Upper lobe of left lung (tissue), 4 donors: ENCODE measurements at regions not wholly inside any gene's neighbourhood (a gene's known extent, or its start where the extent isn't known, plus 50 kb on each side); places are given as distances from the start of the nearest gene placed in this dataset.

Experiments used
- POLR2A ChIP-seq, 4 donors: fragments of 450-650 bp; IDR thresholded peaks; one replicate each; pipeline ENCODE4 v1.5.1; 2016 to 2017; ENCODE audit warnings: antibody characterized with exemption in 4 of 4, mild to moderate bottlenecking in 2 of 4
- POLR2AphosphoS5 ChIP-seq, 2 donors: sonication (generic); formaldehyde crosslinking; IDR thresholded peaks; one replicate each; pipeline ENCODE4 v1.5.1; 2017; ENCODE audit warnings: antibody characterized with exemption in 2 of 2
- TF ChIP-seq, protein P1 (sequence below), 6 experiments: fragments of 450-650 bp in 4 of 6; fragments of 200-600 bp in 2 of 6; sonication (generic) in 2 of 6; IDR thresholded peaks; one replicate each; pipeline ENCODE4 v1.5.1; 2016 to 2019; ENCODE audit warnings: antibody characterized with exemption in 6 of 6

DNA sequence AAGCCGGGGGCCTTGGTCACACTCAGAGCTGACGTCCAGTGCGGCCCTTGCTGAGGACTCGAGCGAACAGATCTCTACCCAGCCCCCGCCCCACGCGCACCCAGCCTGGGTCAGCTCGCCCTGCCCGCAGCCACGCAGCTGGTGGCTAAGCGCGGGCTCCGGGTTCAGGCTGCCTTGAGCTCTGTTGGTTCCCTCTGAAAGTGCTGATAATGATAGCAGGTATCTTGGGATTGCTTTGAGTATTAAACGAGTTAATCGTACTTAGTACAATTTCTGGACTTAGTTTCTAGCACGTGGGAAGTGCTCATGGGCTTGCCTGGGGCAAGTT is 88.1 kb upstream of the TGM3 start:
- TF ChIP-seq, protein P1, sequence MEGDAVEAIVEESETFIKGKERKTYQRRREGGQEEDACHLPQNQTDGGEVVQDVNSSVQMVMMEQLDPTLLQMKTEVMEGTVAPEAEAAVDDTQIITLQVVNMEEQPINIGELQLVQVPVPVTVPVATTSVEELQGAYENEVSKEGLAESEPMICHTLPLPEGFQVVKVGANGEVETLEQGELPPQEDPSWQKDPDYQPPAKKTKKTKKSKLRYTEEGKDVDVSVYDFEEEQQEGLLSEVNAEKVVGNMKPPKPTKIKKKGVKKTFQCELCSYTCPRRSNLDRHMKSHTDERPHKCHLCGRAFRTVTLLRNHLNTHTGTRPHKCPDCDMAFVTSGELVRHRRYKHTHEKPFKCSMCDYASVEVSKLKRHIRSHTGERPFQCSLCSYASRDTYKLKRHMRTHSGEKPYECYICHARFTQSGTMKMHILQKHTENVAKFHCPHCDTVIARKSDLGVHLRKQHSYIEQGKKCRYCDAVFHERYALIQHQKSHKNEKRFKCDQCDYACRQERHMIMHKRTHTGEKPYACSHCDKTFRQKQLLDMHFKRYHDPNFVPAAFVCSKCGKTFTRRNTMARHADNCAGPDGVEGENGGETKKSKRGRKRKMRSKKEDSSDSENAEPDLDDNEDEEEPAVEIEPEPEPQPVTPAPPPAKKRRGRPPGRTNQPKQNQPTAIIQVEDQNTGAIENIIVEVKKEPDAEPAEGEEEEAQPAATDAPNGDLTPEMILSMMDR (IDR thresholded peaks at IDR 0.05) = no peak
- TF ChIP-seq POLR2A (IDR thresholded peaks at IDR 0.05) = no peak
- no peak for TF ChIP-seq POLR2AphosphoS5 (IDR thresholded peaks at IDR 0.05)
